Activated T-cell treated with anti-CD3 and anti-CD28 coated beads, Interleukin-2, amount 50 U/mL, for 24 hours (primary cell): ENCODE measurements at regions not wholly inside any gene's neighbourhood (a gene's known extent, or its start where the extent isn't known, plus 50 kb on each side); places are given as distances from the start of the nearest gene placed in this dataset.
A peak's percentile ranks its signal among the peaks of the same experiment; 100 is the strongest.

Source experiments
- DNase-seq: peaks from one replicate; pipeline ENCODE4 v3.0.0-alpha.2; 2020
- H3K27ac Mint-ChIP-seq: 2 replicates; pipeline ENCODE4 v1.8.0; 2020; ENCODE audit warnings: mild to moderate bottlenecking, mixed read lengths
- H3K27me3 Mint-ChIP-seq: 2 replicates; pipeline ENCODE4 v1.8.0; 2020; ENCODE audit warnings: mixed read lengths
- H3K36me3 Mint-ChIP-seq: 2 replicates; pipeline ENCODE4 v1.8.0; 2020; ENCODE audit warnings: low read depth, mixed read lengths
- H3K4me1 Mint-ChIP-seq: 2 replicates; pipeline ENCODE4 v1.8.0; 2020; ENCODE audit warnings: low read depth, mixed read lengths
- H3K4me3 Mint-ChIP-seq: 2 replicates; pipeline ENCODE4 v1.8.0; 2020; ENCODE audit warnings: mild to moderate bottlenecking, moderate library complexity, mixed read lengths
- H3K9me3 Mint-ChIP-seq: 2 replicates; pipeline ENCODE4 v1.8.0; 2020; ENCODE audit warnings: mixed read lengths

- DNase-seq: no peak
- Mint-ChIP-seq H3K27ac (no peak overlapping the region), H3K4me1 (no peaks in the 10 kb centered on the region), H3K4me3 (no peak overlapping the region), H3K9me3 (no peaks in the 10 kb centered on the region), H3K36me3 (no peaks in the 10 kb centered on the region), H3K27me3 (no peaks in the 10 kb centered on the region)
These were observed 213.0 kb downstream of the PDCD6IP start for GRCh38 chr3:34011171-34012101.

GRCh38 chr3:34012102-34012461 is 213.7 kb downstream of the PDCD6IP start:
- Mint-ChIP-seq H3K36me3 (no peaks in the 10 kb centered on the region), H3K4me3 (no peak overlapping the region), H3K9me3 (no peaks in the 10 kb centered on the region), H3K27ac (no peak overlapping the region), H3K27me3 (no peaks in the 10 kb centered on the region), H3K4me1 (peaks cover 5% of the 10 kb centered on the region)
- DNase-seq: no peak

GRCh38 chr3:34013818-34014570 is 215.6 kb downstream of the PDCD6IP start:
- Mint-ChIP-seq H3K4me3 (no peak overlapping the region), H3K4me1 (peaks cover 18% of the 10 kb centered on the region), H3K9me3 (no peaks in the 10 kb centered on the region), H3K27ac (no peak overlapping the region), H3K27me3 (no peaks in the 10 kb centered on the region), H3K36me3 (no peaks in the 10 kb centered on the region)
- DNase-seq: no peak

DNA sequence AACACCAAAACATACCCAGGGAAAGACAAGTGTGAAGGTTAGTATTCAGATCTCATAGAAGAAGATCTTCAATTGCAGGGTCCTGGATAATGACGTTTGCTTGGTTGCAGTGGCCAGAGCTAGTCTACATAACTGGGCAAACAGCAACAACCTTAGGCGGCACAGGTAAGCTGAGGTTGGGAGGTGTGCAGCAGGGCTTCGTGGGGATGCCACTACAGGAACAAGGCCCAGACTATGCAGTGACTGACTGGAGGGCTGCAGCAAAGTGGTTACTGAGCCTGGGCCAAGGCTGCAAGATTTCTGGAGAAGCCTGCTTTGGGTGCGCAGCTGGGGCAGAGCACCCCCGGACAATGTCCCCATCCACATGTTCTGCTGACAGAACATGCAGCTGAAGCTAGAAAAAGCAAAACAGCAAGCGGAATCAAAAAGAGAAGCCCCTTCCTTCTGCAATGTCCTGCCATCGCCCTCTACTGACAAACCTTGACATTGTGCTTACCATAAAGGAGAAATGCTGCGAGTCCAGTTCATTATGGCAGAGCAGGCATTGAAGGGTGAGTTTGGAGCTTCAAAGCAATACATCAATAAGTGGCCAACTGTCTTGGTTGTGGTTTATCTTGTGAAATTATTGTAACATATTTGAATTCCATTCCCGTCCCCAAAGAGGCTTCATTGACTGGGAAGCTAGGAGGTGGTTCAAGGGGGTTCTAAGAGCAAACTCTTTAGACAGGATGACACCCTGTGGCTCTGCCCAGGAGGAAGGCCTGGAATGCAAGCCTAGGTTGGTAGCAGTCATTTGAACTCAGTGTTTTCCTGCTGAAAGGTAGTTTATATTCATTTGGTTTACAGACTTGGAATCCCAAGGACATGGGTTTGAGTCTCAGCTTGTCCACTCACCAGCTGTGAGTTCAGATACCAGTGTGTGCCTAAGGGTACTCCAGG is 217.0 kb downstream of the PDCD6IP start:
- DNase-seq: no peak
- no peaks in the 10 kb centered on the region for H3K27me3 Mint-ChIP-seq
- no peak overlapping the region for H3K27ac Mint-ChIP-seq
- no peak overlapping the region for H3K4me3 Mint-ChIP-seq
- no peaks in the 10 kb centered on the region for H3K9me3 Mint-ChIP-seq
- H3K4me1 Mint-ChIP-seq: peaks cover 26% of the 10 kb centered on the region
- H3K36me3 Mint-ChIP-seq: no peaks in the 10 kb centered on the region

DNA sequence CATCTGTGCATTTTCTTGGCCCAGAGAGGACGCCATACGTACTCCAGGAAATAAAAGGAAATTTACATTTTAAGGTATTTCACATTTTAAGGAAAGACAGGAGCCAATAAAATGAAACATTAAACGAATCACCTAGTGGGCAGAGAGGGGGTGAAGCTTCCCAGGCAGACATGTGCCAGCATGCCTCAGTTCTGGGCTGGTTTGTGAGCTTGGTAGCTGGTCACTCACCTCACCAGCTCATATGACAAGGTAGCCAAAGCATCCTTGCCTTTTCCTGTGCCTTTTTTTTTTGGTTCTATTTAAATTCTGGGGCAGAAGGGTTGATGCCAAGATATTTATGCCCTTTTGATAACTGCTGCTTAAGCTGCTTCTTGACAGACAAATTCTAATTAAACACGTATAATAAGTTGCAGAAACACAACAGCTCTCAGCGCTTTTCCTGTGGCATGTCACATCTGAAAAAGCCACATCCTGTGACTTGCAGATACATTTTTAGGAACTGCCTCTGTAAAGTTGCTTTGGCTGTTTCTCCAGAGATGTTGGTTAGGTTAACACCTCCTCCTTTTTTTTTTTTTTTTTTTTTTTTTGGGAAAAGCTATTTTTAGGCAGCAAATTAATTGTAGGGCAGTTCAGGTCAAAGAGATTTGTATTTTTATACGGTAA is 218.6 kb downstream of the PDCD6IP start:
- no peak for DNase-seq
- peak overlapping the region; percentile 71 for H3K27ac Mint-ChIP-seq
- H3K27me3 Mint-ChIP-seq: no peaks in the 10 kb centered on the region
- H3K36me3 Mint-ChIP-seq: no peaks in the 10 kb centered on the region
- peaks cover 33% of the 10 kb centered on the region for H3K4me1 Mint-ChIP-seq
- no peaks in the 10 kb centered on the region for H3K9me3 Mint-ChIP-seq
- no peak overlapping the region for H3K4me3 Mint-ChIP-seq

- H3K4me3 Mint-ChIP-seq: no peak overlapping the region
- H3K9me3 Mint-ChIP-seq: no peaks in the 10 kb centered on the region
- DNase-seq: no peak
- no peaks in the 10 kb centered on the region for H3K36me3 Mint-ChIP-seq
- H3K27ac Mint-ChIP-seq: no peak overlapping the region
- H3K4me1 Mint-ChIP-seq: peaks cover 33% of the 10 kb centered on the region
- no peaks in the 10 kb centered on the region for H3K27me3 Mint-ChIP-seq
These were observed 219.3 kb downstream of the PDCD6IP start for GRCh38 chr3:34017757-34018156.

- Mint-ChIP-seq H3K36me3 (no peaks in the 10 kb centered on the region), H3K9me3 (no peaks in the 10 kb centered on the region), H3K4me3 (no peak overlapping the region), H3K4me1 (peaks cover 33% of the 10 kb centered on the region), H3K27ac (no peak overlapping the region), H3K27me3 (no peaks in the 10 kb centered on the region)
- DNase-seq: no peak
These were observed 220.7 kb downstream of the PDCD6IP start for GRCh38 chr3:34019158-34019557.

DNA sequence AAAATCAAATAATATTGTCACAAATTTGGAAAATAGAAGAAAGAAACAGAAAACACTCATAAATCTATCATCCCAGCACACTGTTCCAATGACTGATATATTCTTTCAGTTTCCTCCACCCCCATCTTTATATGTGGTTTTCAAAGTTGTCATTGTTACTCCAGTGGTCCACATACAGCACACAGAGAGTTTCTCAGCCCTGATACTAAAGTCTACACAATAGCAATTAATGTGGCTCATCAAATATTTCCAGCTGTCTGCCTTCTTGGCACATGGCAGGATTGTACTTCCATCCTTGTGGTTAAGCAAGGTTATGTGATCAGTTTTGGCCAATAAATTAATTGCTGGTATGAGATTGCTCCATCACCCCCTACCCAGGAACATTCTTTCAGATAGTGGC is 221.7 kb downstream of the PDCD6IP start:
- Mint-ChIP-seq H3K4me3 (no peak overlapping the region), H3K9me3 (no peaks in the 10 kb centered on the region), H3K27me3 (no peaks in the 10 kb centered on the region), H3K36me3 (no peaks in the 10 kb centered on the region), H3K27ac (no peak overlapping the region), H3K4me1 (peaks cover 33% of the 10 kb centered on the region)
- DNase-seq: no peak

GRCh38 chr3:34020726-34021680 is 222.6 kb downstream of the PDCD6IP start:
- no peak for DNase-seq
- Mint-ChIP-seq H3K4me3 (no peak overlapping the region), H3K36me3 (no peaks in the 10 kb centered on the region), H3K27ac (no peak overlapping the region), H3K27me3 (no peaks in the 10 kb centered on the region), H3K4me1 (peaks cover 33% of the 10 kb centered on the region), H3K9me3 (no peaks in the 10 kb centered on the region)

GRCh38 chr3:34022147-34022546 is 223.7 kb downstream of the PDCD6IP start:
- H3K27me3 Mint-ChIP-seq: no peaks in the 10 kb centered on the region
- H3K4me3 Mint-ChIP-seq: no peak overlapping the region
- DNase-seq: no peak
- no peak overlapping the region for H3K27ac Mint-ChIP-seq
- H3K4me1 Mint-ChIP-seq: peaks cover 28% of the 10 kb centered on the region
- no peaks in the 10 kb centered on the region for H3K9me3 Mint-ChIP-seq
- H3K36me3 Mint-ChIP-seq: no peaks in the 10 kb centered on the region

DNA sequence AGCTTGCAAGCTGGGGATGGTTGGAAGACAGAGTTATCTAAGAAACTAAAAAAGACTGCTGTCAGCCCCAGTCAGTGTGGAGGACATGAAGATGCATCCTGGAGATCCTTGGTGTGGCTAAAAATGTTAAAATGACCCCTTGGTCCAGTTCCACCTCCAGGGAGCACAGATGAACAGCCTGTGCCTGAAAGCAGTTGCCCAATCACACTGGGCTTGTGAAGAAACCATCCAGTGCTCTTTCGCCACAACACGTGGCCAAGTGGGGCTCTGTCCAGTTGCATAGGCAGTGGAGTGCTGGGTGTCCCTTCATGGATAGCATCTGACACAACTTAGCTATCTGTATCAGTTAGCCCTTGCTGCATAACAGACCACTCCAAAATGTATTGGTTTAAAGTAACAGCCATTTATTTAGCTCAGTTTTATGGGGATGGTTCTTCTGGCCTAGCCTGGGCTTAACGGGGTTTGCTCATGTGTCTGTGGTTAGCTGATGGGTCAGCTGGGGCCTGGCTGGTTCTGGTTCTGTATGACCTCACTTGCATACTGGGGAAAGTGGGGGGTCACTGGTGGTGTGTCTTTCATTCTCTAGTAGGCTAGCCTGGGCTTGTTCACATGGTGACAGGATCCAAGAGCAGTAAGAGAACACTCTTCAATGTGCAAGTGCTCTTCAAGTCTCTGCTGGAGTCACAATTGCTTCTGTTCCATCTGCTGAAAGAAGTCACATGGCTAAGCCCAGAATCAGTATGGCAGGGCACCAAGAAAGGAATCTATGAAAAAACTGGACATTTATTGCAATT is 226.2 kb downstream of the PDCD6IP start:
- no peak overlapping the region for H3K4me3 Mint-ChIP-seq
- no peak for DNase-seq
- H3K27ac Mint-ChIP-seq: no peak overlapping the region
- H3K4me1 Mint-ChIP-seq: peaks cover 17% of the 10 kb centered on the region
- no peaks in the 10 kb centered on the region for H3K9me3 Mint-ChIP-seq
- no peaks in the 10 kb centered on the region for H3K27me3 Mint-ChIP-seq
- no peaks in the 10 kb centered on the region for H3K36me3 Mint-ChIP-seq

GRCh38 chr3:34033839-34034238 is 235.4 kb downstream of the PDCD6IP start:
- H3K4me3 Mint-ChIP-seq: no peak overlapping the region
- no peaks in the 10 kb centered on the region for H3K27me3 Mint-ChIP-seq
- no peaks in the 10 kb centered on the region for H3K4me1 Mint-ChIP-seq
- no peak for DNase-seq
- H3K27ac Mint-ChIP-seq: no peak overlapping the region
- H3K36me3 Mint-ChIP-seq: no peaks in the 10 kb centered on the region
- H3K9me3 Mint-ChIP-seq: no peaks in the 10 kb centered on the region
